HS-27A (cell line): ENCODE measurements at regions not wholly inside any gene's neighbourhood (a gene's known extent, or its start where the extent isn't known, plus 50 kb on each side); places are given as distances from the start of the nearest gene placed in this dataset.
"Not testable (repeated sequence)": the region's sequence is repeated elsewhere in the genome, so short reads cannot be mapped to it uniquely, and the experiment has no call there.

ENCODE experiments used
- DNase-seq: peaks from one replicate; pipeline ENCODE4 v3.0.0-alpha.2; 2012; ENCODE audit warnings: low read depth, missing footprints

DNA sequence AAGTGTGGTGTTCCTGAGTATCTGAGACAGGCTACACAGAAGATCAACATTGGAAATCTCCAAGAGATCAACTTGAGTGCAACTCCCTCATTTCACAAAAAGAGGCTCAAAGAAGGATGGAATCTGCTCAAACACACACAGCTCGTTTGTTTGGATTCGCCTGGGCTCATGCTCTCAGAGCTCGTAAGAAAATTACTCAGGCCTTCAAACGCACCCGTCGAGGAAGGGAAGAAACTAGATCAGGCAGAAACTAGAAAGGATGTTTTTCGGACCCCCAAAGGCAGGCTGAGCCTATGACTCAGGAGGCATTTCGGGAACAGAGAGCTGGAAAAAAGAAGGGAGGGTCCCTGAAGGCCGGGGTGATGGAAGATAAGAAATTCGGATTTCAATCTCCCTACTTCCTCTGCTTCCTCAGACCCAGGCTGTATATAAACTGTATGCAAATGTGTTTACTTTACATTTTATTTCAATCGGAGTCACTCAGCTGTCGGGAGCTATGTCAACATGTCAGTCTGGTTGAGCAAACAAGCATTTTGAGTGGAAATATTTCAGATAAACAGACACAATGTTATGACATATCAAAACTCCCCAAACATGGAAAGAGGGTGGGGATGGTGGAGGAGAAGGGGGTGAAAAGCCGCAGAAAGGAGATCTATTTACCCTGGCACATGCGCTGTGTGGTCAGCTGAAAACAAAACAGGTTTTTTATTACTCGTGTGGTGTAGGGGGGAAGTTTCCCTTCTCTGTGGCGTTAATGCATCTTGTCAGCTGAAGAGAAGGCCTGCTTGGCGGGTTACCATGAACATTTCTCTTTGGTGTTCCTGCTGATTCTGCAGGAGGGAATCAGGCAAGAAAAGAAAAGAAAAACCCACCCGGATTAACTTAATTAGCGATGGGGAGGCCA, 129.1 kb upstream of the TBX3 start:
- DNase-seq = no peak

DNA sequence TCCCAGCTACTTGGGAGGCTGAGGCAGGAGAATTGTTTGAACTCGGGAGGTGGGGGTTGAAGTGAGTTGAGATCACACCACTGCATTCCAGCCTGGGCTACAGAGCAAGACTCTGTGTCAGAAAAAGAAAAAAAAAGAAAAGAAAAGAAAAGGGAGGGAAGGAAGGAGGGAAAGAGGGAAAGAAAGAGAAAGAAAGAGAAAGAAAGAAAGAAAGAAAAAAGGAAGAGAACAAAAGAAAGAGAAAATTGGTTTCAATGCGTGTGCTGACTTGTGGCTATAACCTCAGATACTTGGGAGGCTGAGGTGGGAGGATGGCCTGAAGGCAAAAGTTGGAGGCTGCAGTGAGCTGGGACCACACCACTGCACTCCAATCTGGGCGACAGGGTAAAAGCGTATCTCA, 128.4 kb upstream of the TBX3 start:
- no peak for DNase-seq

DNA sequence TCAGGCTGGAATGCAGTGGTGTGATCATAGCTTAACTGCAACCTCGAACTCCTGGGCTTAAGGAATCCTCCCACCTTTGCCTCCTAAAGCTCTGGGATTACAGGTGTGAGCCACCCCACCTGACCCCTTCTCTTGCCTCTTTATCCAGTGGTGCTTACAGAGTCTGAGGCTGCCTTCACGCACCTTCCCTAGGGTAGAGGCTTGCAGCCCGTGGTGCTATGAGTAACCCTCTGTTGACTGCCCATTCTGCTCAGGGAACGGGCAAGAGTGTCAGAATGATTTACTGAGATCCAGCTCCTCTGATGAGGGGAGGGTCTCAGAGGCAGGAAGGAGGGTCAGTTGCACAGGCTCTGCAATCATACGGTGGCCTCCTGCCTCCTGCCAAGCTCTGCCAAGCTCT, 125.1 kb upstream of the TBX3 start:
- DNase-seq = no peak

DNA sequence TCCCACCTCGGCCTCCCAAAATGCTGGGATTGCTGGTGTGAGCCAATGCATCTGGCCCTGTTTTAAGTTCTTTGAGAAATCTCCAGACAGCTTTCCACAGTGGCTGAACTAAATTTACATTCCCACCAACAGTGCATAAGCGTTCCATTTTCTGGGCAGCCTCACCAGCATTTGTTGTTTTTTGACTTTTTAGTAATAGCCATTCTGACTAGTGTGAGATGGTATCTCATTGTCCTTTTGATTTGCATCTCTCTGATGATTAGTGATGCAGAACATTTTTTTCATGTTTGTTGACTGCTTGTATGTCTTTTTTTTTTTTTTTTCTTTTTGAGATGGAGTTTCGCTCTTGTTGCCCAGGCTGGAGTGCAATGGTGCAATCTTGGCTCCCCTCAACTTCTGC, 117.4 kb upstream of the TBX3 start:
- not testable (repeated sequence) for DNase-seq

DNA sequence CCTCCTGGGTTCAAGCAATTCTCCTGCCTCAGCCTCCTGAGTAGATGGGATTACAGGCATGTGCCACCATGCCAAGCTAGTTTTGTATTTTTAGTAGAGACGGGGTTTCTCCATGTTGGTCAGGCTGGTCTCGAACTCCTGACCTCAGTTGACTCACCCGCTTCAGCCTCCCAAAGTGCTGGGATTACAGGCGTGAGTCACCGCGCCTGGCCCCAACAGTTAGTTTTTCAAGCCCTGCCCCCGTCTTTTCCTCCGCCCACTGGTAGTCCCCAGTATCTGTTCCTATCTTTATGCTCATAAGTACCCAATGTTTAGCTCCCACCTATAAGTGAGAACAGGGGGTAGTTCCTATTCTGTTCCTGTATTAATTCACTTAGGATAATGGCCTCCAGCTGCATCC, 116.6 kb upstream of the TBX3 start:
- DNase-seq = not testable (repeated sequence)

DNA sequence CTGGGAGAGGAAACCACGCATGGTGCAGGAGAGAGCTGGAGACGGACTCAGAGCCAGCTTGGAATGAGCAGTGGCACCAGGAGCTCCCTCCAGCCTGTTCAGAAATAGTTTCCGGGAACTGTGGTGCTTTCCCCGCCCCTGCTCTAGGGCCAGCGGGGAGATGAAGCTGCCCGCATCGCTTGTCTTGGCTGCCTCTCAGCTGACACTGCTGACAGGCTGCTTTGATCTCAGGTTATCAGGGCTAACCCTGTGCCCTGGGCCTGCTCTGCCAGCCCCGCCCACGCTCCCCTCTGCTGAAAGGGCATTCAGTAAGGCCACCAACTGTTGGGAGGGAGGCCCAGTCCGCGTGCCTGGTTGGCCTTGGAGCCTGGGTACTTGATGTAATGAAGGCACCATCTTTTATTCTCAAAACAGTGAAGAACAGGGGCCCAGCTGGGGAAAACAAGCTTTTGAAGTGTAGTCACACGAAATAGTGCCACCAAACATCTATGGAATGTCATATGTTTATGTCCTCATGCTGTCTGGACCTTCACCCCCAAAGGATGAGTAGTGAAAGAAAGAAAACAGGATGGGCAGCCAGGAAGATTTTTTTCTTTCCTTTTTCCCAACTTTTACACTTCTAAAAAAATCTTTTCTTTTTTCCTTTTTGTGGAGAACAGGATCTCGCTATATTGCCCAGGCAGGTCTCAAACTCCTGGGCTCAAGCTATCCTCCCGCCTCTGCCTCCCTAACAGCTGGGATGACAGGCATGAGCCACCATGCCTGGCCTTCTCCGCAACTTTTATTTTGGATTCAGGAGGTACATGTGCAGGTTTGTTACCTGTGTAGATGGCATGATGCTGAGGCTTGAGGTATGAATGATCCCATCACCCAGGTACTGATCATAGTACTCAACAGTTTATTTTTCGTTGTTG, 115.9 kb upstream of the TBX3 start:
- DNase-seq = no peak

DNA sequence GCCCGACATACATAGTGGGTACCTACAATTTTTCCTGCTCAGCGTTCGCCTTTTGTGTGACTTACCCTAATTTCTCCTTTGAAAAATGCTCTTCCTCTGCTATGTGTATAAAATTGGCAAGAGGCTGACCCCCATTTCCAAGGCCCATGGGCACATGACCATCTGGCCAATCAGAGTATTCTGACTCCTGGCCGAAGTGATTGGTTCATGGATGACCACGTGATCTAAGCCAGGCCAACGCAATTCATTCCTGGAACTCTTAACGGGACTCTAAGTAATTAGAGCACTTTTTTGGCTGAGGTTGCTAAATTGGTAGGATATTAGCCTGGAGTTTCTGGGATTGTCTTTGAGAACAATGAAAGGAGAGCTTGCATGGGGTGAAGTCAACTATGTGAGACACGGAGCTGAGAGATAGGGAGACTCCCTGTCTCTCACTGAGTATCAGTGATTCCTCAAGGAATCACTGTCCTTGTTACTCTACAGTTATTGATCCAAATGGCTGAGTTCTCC, 110.1 kb upstream of the TBX3 start:
- DNase-seq = no peak

DNA sequence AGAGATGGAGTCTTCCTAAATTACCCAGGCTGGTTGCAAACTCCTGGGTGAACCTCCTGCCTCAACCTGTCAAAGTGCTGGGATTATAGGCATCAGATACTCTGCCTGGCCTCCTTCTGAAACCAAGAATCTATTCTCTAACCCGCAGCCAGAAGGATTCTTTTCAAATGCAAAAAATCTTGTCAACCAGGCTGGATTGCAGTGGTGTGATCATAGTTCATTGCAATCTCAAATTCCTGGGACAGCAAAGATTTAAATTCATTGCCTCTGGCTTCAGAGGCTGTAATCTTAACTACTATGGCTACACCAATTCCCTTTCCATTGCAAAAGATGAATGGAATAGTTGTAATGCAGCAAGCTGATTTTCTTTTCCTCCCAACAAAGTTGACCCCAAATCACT, 106.3 kb upstream of the TBX3 start:
- no peak for DNase-seq

DNA sequence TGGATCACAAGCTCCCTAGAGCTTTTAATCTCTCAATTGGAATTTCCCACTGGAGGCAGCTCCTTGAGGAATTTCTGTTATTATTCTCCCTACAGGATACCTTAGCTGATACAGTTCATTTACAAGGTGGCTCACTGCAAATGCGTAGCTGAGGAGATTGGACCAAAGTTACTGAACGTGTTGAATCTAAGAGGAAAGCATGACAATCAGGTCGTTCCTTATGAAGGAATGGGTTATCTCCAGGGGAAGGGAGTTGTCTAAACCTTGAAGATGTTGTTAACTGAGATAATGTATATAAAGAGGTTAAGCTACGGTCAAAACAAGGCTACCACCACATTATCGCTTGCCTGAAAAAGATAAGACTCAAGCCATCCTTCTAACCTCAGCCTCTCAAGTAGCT, 105.8 kb upstream of the TBX3 start:
- DNase-seq = no peak

DNA sequence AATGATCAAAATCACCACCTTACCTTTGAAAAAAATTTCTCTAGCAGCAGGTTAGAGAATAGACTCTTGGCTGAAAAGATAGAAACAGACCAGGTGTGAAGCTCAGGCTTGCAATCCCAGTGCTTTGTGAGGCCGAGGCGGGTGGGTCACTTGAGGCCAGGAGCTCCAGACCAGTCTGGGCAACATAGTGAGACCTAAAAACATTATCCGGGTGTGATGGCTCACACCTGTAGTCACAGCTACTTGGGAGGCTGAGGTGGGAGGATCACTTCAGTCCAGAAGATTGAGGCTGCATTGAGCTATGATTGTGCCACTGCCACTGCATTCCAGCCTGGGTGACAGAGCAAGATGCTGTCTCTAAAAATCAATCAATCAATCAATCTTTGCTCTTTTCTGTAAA, 105.3 kb upstream of the TBX3 start:
- no peak for DNase-seq

DNA sequence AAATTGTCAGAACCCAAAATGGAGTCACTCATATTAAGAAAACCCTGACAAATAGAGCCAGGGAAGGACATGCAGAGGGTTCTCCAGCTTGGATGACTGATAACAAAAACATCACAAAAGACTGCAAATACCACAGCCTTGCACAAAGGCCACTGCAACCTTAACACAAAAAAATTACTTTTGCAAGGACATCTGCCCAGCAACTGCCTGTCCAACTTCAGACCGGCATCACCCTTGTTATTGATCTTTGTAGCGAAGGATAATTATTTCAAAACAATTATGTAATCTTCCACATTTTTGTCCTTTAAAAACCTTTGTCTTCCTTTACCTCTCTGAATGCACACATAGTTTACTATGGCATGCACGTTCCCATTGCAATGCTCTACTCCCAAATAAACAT, 100.6 kb upstream of the TBX3 start:
- DNase-seq = no peak

DNA sequence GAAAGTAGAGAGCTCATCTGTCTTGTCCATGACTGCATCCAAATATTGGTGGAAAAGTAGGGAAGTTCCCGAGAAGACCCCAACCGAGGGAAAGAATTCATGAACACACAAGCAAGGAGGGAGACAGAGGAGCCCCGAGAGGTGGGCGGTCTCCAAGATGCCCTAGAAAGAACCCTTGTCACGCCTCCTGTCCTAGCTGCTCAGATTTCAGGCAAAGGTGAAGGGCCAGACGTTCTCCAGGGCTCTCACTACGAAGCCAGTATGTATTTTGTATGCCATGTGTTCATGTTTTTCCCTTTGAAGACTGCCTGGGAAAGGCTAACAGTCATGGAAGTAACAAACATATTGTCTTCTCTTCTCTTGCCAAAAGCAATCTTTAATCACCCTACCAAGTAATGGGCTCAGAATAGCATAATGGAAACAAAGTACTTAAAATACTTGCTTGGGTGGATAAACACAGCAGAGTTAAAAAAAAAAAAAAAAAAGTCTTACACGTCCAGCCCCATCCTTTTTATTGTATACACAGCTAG, 99.2 kb upstream of the TBX3 start:
- no peak for DNase-seq

DNA sequence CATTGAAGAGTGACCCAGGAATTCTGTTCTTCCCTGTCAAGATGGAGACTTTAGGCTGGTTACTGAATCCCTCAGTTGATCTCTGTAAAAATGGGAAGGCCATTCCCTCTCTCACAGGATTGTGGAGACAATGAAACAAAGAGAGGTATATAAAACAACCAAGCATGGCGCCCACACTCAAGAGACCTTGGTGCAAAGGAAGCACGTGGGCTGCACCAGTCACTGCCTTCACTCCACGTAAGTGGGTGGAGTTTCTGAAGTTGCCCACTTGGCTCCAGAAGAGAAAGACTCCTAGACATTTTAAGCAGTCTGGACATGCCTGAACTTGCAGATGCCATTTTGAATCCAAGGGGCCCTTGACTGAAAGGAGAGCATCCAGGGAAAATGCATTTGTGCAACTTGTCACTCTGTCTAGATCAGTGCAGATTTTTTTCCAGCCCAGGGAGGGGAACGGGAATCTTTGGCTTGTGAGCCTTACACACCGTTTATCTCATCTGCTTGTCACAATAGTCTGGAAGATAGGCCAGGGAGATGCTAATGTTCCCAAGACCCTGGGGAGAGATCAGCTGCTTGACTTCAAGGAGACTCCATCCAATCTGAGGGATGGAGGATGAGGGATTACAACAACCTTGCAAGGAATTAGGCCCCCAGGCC, 96.9 kb upstream of the TBX3 start:
- no peak for DNase-seq

DNA sequence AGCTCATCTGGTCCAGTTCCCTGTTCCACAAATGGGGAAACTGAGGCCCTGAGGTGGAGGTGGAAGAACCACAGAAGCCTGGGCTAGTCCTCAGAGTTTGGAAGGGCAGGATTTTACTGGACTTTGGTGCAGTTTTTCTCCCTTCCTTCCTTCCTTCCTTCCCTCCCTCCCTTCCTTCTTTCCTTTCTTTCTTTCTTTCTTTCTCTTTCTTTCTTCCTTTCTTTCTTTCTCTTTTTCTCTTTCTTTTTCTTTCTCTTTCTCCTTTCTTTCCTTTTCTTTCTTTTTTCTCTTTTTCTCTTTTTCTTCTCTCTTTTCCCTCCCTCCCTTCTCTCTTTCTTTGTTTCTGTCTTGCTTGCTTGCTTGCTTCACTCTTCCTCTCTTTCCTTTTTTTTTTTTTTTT, 95.7 kb upstream of the TBX3 start:
- no peak for DNase-seq

DNA sequence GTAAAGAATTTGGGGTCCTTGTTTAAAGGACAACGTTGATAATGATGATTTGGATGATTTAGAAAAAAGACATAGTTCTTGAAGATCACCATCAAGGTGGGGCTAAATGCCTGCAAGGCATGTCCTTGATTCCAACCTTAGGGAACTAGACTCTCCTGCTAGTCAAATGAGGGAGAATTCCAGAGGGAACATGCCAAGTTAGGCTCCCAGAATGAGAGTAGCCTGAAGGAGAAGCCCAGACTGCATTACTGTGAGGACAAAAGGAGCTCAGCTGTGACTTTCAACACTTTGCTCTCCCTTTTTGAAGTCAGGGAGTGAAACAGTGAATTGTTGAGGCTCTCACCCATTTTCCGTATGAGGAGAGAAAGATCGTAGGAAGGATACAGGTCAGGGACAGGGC, 95.2 kb upstream of the TBX3 start:
- no peak for DNase-seq

DNA sequence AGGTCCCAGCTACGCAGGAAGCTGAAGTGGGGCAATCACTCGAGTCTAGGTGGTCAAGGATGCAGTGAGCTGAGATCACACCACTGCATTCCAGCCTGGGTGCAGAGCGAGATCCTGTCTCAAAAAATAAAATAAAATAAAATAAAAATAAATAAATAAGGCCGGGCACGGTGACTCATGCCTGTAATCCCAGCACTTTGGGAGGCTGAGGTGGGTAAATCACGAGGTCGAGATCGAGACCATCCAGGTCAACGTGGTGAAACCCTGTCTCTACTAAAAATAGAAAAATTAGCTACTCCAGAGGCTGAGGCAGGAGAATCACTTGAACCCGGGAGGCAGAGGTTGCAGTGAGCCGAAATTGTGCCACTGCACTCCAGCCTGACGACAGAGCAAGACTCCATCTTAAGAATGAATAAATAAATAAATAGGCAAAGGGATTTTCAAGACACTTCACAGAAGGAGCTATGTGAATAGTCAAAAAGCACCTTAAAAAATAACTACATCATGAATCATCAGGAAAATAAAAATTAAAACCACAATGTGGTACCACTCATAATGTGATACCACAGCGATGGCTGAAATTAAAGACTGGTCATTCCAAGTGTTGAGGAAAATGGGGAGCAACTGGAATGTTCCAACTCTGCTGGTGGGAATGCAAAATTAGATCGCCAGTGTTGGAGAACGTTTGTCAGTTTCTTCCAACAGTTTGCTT, 92.9 kb upstream of the TBX3 start:
- no peak for DNase-seq

DNA sequence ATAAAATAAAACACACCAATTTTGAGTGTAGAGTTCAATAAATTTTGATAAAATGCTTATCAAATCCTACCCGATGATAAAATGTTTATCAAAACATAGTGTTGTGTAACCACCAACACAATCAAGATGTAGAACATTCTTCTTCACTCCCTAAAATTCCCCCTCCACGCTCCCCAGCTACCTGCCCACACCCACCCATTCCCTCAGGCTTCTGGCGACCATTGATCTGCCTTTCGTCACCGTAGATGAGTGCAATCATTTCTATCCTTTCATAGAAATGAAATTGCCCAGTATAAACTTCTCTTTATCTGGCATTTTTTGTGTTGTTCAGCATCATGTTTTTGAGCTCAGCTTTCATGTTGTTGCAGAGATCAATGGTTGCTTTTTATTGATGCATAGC, 90.7 kb upstream of the TBX3 start:
- no peak for DNase-seq

DNA sequence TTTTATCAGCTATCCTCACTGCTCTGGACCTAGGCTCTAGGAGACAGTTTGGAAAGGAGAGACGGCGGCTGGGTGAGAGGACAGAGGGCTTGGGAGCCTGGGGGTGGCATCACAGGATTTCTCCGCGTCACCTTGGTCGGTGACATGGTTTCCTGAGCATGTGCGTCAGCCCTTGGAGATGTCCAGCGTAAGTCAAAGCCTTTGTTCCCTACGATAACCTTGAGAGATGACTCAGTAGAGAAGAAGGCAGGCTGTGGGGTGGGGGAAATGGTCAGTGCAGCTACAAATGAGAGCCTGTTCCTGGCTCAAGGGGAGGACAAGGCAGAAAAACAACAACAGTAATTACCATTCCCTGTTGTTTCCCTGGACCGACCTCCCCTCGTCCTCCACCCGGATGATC, 90.2 kb upstream of the TBX3 start:
- no peak for DNase-seq

DNA sequence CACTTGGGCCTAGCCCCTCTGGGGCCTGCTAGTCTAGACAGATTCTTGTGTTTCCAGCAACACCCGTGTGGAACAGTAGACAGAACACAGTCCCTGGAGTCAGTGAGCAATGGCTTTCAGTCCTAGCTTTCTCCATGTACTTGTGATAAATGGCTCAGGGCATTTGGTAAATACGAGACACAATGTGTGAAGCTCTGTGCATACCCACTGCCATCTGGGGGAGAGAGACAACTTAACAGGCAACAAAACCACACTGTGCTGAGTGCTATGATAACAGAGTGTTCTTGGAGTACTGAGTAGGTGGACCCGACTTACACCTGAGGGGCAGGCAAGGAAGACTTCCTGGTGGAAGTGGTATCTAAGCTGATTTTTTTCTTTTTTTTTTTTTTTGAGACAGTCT, 86.3 kb upstream of the TBX3 start:
- no peak for DNase-seq

DNA sequence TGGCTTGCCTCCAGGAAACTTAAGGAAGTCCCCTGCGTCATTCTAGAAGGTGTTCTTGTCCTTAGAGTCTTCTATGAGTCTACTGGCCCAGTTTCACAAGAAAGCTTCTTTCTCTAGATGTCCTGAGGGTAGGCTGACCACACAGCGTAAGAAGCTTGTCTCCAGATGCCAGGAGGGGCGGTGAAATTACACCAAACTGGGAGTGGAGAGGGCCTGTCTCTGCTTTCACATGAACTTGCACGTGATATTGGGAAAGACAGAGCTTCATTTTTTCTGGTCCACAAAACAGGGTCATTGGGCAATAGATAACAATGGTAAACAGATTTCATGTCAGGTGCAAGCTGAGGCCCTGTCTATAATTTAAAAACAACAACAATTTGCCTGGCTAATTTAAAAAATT, 85.7 kb upstream of the TBX3 start:
- no peak for DNase-seq

DNA sequence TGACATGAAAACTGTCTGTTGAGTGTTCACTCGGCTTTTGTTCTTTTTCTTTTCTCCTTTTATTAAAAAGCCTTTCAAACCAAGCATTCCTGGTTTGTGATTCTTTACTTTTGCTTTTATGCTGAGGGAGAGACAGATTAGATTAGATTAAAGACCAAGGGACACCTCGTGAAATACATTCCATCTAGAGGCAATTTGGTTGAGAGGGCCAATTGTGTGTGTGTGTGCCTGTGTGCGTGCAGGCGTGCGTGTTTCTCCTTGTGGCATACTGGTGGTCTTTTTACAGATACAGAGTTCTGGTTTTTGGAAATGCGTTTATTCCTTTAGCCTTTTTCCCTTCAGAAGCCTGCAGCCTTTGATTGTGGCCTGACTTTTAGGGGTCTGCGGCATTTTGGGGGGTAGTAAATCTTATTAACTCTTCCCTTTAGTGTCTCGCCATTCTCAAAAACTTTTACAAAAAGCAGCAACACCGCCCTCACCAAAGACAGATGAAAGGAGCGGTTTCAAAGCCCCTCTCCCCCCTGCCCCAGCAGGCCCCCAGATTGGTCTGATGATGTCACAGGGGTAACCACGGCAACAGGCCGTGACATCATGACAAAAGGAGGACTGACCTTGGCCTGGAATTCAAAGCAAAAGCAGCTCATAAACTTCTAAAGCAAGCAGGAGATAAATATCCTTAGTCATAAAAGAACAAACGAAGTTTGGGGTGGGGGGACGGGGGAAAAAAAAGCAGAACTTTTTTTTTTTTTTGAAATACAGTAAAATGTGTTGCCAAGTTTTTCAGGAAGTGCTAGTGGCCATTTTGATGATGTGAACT, 84.1 kb upstream of the TBX3 start:
- no peak for DNase-seq
